Epidermal melanocyte (primary cell): ENCODE measurements at regions not wholly inside any gene's neighbourhood (a gene's known extent, or its start where the extent isn't known, plus 50 kb on each side); places are given as distances from the start of the nearest gene placed in this dataset.

Experiments
- DNase-seq: peaks from one replicate; pipeline ENCODE4 v3.0.0; 2011; ENCODE audit warnings: low spot score; ENCODE audit not compliant: insufficient read length

- no peak for DNase-seq
These were observed 131.6 kb upstream of the BMP4 start for GRCh38 chr14:54088271-54088670.

- no peak for DNase-seq
These were observed 133.6 kb upstream of the BMP4 start for GRCh38 chr14:54090274-54090673.

GRCh38 chr14:54094765-54095164, 138.1 kb upstream of the BMP4 start:
- DNase-seq: no peak

DNA sequence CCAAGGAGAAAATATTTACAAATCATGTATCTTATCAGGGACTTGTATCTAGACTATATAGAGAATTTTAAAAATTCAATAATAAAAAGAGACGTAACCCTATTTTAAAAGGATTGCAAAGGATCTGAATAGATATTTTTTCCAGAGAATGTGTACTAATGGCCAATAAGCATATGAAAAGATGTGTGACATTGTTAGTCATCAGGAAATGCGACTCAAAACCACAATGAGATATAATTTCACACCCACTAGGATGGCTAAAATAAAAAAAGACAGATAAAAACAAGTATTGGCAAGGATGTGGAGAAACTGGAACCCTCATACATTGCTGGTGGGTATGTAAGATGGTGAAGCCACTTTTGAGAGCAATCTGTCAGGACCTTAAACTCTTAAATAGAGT, 141.9 kb upstream of the BMP4 start:
- no peak for DNase-seq

DNA sequence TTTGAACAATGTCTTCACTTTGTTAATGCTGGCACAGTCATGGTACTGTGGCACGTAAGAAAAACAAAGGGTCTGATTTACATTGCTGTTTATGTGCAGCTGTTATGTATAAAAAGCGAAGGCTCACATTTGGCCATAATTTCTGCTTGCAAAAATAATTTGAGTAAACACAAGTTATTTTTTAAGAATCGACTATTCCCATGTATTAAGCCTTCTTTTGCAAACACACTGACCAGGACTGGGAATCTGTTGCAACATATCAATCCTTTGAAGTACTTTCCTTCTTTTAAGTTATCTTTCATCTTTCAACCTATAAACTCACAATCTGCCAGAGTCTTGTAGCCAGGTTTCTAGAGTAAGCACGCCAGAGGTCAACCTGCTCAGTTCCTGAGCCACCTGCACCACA, 145.4 kb upstream of the BMP4 start:
- no peak for DNase-seq

DNA sequence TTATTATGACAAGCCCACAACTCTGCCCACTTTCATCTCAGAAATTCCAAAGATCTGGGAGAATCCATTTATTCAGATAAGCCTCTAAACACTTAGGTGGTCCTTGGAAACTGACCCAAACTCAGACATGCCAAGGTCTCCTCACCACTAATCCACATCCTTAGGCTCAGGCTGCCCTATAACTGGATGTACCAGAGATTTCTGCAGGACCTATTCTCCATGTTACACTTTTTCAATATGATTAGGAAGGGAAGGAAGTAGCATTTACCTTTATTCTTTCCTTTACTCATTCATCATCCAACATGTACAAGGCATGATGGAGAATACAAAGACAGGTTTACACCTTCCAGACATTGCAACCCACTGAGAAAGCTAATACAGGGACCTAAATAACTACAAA, 145.9 kb upstream of the BMP4 start:
- DNase-seq: no peak

GRCh38 chr14:54104601-54105145, 148.0 kb upstream of the BMP4 start:
- DNase-seq: no peak

DNA sequence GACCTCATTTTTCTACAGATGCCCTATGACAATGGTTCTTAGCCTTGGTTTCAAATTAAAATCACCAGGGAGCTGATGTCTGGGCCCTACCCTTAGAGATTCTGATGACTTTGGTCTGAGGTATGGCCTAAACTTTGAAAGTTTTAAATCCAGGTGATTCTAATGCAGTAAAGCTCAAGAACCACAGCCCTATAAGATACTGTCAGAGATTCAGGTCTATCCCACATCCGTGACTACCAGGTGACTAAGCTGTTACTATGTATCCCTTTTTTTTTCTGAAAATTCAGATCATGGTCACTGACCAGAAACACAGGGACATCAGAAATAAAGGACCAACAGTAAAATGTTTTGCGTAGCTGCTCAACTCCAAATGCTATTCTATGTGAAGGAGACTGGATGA, 148.8 kb upstream of the BMP4 start:
- DNase-seq: no peak

GRCh38 chr14:54105898-54106297, 149.3 kb upstream of the BMP4 start:
- DNase-seq: no peak

GRCh38 chr14:54106661-54107377, 150.2 kb upstream of the BMP4 start:
- DNase-seq: no peak

DNA sequence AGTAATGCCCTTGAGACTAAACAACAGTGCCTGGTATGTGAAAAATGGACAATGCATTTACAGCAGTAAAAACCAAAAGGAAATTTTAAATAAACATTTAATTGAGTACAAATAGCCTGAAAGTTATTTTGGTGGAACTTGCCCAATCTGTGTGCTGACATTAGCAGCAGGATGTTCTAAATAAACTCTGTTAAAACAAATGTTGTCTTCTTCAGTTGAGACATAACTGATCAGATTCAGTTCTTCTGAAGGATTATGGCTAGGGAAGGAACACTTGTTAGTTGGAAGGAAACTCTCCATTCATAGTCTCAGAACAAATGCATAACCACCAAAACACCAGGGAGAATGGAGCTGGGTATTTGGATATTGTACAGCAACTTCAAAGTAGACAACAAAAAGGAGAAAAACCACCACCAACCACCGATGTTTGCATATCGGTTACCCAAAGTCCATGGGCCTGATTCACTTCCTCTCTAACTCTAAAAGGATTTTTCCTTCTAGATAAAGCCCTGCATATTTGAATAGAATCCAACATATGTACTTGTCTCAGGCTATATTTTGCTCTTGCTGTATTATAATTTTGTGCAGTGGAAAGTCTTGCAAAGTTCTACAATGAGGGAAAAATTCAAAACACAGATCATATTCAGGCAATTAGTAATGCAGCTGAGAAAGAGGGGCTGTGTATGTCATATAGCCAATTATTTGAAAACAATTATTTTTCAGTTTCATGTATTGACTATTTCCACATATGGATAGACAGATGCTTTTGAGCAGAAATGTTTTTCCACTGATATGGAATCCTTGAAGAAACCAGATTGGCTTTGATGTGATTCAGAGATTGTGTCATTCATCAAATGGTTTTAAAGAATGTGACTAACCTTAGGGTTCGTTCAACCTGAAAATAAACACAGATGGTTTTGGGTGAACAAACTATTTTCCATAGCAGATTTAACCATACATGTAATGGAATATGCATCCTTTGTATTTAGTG, 152.2 kb upstream of the BMP4 start:
- DNase-seq: no peak

GRCh38 chr14:54109521-54110120, 153.0 kb upstream of the BMP4 start:
- no peak for DNase-seq

- no peak for DNase-seq
These were observed 158.3 kb upstream of the BMP4 start for GRCh38 chr14:54114941-54115340.

GRCh38 chr14:54116198-54116885, 159.7 kb upstream of the BMP4 start:
- DNase-seq: no peak

DNA sequence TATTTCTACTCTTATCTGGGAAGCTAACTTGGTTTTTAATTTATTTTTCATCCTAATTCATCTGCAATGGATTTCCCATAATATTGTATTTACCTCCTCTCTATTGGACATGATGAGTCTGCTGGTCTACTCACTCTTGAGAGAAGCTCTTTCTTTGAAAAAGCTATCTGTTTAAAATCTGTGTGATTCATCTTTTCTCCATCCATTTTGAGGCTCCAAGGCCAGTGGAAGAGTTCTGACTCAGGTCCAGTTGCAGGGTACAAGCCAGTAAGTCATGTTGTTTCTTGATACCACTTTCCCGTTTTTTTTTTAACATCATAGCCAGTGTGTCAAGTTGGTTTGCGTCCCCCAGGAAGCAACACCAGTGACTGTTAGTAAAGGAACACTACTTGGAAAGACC, 160.3 kb upstream of the BMP4 start:
- no peak for DNase-seq

DNA sequence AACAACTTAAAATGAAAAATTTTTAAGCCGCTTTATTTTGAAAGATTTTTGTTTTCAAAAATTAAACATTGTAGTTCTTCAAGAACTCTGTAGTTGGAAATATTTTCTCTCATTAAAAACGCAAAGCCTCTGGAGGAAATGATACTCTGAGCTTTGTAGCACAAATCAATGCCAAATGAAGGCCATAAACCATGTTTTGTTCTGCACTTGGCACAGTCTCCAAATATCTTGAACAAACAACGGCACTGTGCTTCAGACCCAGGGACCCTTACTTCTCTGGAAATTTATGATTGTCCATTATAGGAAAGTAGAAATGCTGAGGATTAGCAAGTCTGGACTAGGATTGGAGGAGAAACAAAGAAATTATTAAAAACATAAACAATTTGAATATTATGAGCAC, 160.8 kb upstream of the BMP4 start:
- no peak for DNase-seq

GRCh38 chr14:54117924-54118323, 161.3 kb upstream of the BMP4 start:
- DNase-seq: no peak

- no peak for DNase-seq
These were observed 163.6 kb upstream of the BMP4 start for GRCh38 chr14:54120260-54120659.

GRCh38 chr14:54121466-54122027, 164.9 kb upstream of the BMP4 start:
- DNase-seq: no peak

DNA sequence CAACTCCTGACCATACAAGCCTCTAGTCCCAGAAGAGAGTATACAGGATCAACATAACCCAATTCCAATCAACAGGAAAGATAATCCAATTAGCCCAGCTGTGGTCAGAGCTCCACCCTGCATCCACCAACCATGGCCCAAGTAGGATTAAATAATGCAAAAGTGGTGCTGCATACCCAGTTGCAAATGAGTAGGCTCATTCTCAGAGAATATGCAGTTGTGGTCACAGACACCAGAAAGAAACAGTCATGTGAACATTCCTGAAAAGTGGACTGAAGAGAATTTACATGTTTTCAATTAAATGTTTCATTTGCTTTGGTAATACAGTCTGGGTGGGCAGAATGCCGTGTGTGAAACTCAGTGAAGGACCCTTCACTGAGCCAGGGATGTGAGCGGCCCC, 167.2 kb upstream of the BMP4 start:
- no peak for DNase-seq

DNA sequence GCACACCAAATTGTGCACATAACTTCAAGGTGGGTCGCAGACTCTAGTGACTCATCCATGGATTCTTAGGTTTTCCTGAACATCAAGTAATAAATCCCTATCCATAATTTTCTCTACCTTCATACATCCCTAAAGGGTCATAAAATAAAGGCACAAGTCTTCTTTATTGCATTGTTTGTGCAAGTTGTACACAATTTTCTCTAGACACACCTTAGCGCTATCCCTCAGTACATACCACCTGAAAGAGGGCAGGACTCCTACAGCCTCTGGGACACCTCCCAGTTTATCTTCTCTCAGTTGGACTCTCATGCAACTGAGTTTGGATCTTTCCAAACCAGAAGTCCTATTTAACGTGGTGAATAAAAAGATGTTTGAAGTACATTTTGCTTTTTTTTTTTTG, 168.5 kb upstream of the BMP4 start:
- no peak for DNase-seq
